Glutamatergic neuron (in vitro differentiated cells): ENCODE measurements at regions not wholly inside any gene's neighbourhood (a gene's known extent, or its start where the extent isn't known, plus 50 kb on each side); places are given as distances from the start of the nearest gene placed in this dataset.

Source experiments
- DNase-seq: peaks from one replicate; pipeline ENCODE4 v3.0.0; 2022
- H3K27ac Mint-ChIP-seq: one replicate; pipeline ENCODE4 v1.8.0; 2020; ENCODE audit warnings: mild to moderate bottlenecking, mixed read lengths, inconsistent platforms; ENCODE audit not compliant: unreplicated experiment
- H3K27me3 Mint-ChIP-seq: one replicate; pipeline ENCODE4 v1.8.0; 2020; ENCODE audit warnings: mild to moderate bottlenecking, moderate library complexity, mixed read lengths, inconsistent platforms; ENCODE audit not compliant: unreplicated experiment
- H3K36me3 Mint-ChIP-seq: one replicate; pipeline ENCODE4 v1.8.0; 2020; ENCODE audit warnings: mild to moderate bottlenecking, mixed read lengths, inconsistent platforms; ENCODE audit not compliant: unreplicated experiment
- H3K4me1 Mint-ChIP-seq: one replicate; pipeline ENCODE4 v1.8.0; 2020; ENCODE audit warnings: mild to moderate bottlenecking, low read depth, mixed read lengths, inconsistent platforms; ENCODE audit not compliant: unreplicated experiment
- H3K4me3 Mint-ChIP-seq: one replicate; pipeline ENCODE4 v1.8.0; 2020; ENCODE audit warnings: mild to moderate bottlenecking, mixed read lengths, inconsistent platforms; ENCODE audit not compliant: unreplicated experiment
- H3K9me3 Mint-ChIP-seq: one replicate; pipeline ENCODE4 v1.8.0; 2020; ENCODE audit warnings: mild to moderate bottlenecking, moderate library complexity, mixed read lengths, inconsistent platforms; ENCODE audit not compliant: unreplicated experiment
- TF ChIP-seq, protein P1 (sequence below): fragments of 200-600 bp; sonication (generic); IDR thresholded peaks from one replicate; pipeline ENCODE4 v1.5.0; 2021; ENCODE audit not compliant: partially characterized antibody, unreplicated experiment

DNA sequence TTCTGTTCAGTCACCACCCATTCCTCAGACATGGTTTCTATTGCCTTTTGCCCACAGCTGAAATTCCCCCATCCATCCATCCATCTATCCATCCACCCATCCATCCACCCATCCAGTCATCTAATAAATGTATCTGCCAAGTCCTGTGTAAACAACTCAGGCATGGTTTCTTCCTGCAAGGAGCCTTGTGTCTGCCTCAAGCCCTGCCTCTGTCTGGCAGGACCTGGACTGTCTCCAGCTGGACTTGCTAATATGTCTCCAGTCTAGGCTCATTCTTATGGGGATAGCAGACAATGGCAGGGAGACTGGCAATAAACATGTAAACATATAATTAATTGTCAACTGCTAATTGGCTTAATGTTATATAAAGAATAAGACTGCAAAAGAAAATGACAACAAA, 64.7 kb upstream of the AMPD3 start:
- no peak for DNase-seq
- H3K4me1 Mint-ChIP-seq: no peaks in the 10 kb centered on the region
- H3K36me3 Mint-ChIP-seq: peaks cover 4% of the 10 kb centered on the region
- H3K4me3 Mint-ChIP-seq: no peak overlapping the region
- H3K27ac Mint-ChIP-seq: no peak overlapping the region
- H3K27me3 Mint-ChIP-seq: peaks cover 2% of the 10 kb centered on the region
- H3K9me3 Mint-ChIP-seq: no peaks in the 10 kb centered on the region
- TF ChIP-seq, protein P1, sequence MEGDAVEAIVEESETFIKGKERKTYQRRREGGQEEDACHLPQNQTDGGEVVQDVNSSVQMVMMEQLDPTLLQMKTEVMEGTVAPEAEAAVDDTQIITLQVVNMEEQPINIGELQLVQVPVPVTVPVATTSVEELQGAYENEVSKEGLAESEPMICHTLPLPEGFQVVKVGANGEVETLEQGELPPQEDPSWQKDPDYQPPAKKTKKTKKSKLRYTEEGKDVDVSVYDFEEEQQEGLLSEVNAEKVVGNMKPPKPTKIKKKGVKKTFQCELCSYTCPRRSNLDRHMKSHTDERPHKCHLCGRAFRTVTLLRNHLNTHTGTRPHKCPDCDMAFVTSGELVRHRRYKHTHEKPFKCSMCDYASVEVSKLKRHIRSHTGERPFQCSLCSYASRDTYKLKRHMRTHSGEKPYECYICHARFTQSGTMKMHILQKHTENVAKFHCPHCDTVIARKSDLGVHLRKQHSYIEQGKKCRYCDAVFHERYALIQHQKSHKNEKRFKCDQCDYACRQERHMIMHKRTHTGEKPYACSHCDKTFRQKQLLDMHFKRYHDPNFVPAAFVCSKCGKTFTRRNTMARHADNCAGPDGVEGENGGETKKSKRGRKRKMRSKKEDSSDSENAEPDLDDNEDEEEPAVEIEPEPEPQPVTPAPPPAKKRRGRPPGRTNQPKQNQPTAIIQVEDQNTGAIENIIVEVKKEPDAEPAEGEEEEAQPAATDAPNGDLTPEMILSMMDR: no peak

DNA sequence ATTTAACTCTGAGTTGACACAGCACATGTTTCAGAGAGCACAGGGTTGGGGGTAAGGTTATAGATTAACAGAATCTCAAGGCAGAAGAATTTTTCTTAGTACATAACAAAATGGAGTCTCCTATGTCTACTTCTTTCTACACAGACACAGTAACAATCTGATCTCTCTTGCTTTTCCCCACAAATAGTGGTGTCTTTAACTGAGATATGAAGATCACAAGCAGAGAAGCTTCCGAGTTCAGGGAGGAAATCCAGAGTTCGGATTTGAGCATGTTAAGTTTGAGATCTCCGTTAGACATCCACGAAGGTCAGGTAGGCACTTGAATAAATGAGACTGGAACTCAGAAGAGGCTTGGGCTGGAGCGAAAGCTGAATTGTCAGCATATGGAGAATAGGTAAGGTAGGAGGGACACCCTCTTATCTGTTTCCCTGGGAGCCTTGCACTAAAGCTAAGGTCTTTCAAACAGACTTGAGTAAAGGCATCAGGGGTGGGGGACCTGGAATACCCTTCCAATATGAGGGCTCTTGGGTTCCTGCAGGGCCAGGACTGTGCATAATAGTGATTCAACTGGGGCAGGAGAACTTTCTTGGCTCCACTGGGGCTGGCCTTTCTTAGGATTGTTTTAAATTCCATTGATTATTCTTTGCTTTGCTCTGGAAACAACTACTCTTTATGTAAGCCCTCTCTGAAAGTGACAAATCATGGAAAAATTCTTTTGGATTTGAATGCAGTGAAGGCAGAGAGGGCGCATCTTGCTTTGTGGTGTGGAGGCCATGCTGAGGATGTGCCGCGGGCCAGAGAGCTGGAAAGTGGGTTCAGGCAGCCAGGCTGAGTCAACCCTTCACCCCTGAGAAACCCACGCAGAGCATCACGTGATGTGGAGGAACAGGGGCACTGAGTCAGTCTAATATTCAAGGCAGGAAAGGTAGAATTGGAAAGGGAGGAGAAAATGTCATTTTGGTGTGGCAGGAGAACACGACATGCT, 62.7 kb upstream of the AMPD3 start:
- Mint-ChIP-seq H3K27me3 (peaks cover 2% of the 10 kb centered on the region), H3K36me3 (peaks cover 4% of the 10 kb centered on the region), H3K4me1 (no peaks in the 10 kb centered on the region), H3K9me3 (no peaks in the 10 kb centered on the region), H3K4me3 (no peak overlapping the region), H3K27ac (no peak overlapping the region)
- TF ChIP-seq, protein P1: no peak
- DNase-seq: no peak

DNA sequence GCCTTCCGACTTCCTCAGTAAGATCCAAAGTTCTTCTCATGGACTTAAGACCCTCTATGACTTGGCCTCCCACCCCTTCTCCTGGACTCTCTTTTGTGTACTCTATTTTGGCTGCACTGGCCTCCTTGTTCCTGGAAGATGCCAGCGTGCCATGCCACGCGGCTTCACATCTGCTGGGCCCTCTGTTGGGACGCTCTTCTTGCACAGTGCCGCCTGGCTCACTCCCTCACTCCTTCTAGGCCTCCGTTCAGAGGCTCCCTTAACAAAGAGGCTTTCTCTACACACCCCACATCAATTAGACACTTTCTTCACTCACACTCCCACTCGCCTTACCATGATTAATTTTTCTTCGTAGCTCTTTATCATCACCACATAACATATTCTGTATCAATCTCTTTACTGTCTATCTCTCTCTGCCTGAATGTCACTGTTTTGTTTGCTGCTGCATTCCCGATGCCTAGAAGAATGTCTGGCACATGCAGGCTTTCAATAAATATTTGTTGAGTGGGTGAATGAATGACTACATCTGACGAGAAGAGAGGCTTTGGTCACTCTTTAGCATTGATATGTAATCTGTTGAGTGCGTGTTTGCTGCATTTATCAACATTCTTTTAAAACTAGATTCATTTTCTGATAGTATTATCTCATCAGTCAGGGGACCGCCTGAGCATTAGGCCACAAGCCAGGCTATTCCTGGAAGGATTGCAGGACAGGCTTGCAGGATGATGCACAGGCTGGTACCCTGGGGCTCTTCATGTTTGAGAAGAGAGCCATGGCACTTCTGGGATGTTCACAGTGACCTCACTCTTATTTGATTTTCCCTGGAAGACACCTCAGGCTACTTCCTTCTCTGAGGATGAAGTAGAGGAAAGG, 60.6 kb upstream of the AMPD3 start:
- Mint-ChIP-seq H3K27me3 (peaks cover 5% of the 10 kb centered on the region), H3K9me3 (no peaks in the 10 kb centered on the region), H3K27ac (no peak overlapping the region), H3K36me3 (peaks cover 4% of the 10 kb centered on the region), H3K4me1 (no peaks in the 10 kb centered on the region), H3K4me3 (no peak overlapping the region)
- TF ChIP-seq, protein P1: no peak
- DNase-seq: no peak

DNA sequence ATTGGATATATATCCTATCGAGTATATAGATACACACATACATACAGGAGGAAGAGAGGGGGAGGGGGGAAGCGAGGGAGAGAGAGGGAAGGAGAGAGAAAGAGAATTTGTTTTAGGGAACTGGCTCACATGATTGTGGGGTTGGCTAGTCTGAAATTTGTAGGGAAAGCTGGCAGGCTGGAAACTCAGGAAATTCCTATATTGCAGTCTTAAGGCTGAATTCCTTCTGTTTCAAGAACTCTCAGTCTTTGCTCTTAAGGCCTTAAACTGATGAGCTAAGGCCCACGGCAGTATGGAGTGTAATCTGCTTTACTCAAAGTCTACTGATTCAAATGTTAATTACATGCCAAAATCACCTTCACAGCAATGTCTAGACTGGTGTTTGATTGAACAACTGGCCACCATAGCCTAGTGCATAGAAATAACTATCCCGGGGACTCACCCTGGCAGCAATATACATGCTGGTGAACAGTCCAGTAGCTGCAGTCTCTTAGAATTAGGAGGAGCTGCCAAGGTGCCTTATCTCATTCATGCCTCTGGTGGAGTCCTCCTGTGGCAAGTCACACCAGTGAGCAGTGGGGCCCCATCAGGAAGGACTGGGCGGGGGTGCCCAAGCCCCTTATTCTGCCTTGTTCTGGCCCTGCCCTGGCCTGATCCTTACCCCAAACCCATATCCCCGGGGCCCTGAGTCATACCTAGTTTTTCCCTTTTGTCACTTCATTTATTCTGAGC, 59.7 kb upstream of the AMPD3 start:
- Mint-ChIP-seq H3K4me3 (no peak overlapping the region), H3K27ac (no peak overlapping the region), H3K36me3 (no peaks in the 10 kb centered on the region), H3K4me1 (no peaks in the 10 kb centered on the region), H3K27me3 (peaks cover 3% of the 10 kb centered on the region), H3K9me3 (no peaks in the 10 kb centered on the region)
- no peak for DNase-seq
- TF ChIP-seq, protein P1: no peak
